ENCODE measurements at regions not wholly inside any gene's neighbourhood (a gene's known extent, or its start where the extent isn't known, plus 50 kb on each side); places are given as distances from the start of the nearest gene placed in this dataset.

GRCh38 chr13:53807251-53807834, 778.7 kb downstream of the OLFM4 start:
- Histone ChIP-seq H4K20me1 (ENCODE audit: insufficient read depth, low read length) (no peaks in the 10 kb centered on the region), H3K36me3 (replicated peaks in 1 of 2; ENCODE audit: control insufficient read depth in 1 of 2, insufficient read depth in 2 of 2, low read length in 2 of 2) (no peaks in the 10 kb centered on the region), H2AFZ (ENCODE audit: insufficient read depth, low read depth, low read length, poor library complexity, severe bottlenecking) (no peak overlapping the region), H3K4me3 (replicated peaks in 1 of 3; ENCODE audit: low read depth in 2 of 3, low read length in 3 of 3) (no peak overlapping the region), H3K79me2 (ENCODE audit: insufficient read depth, low read length) (no peaks in the 10 kb centered on the region), H3K27ac (ENCODE audit: low read depth in 1 of 2, low read length in 2 of 2) (no peak overlapping the region), H3K9me3 (replicated peaks in 1 of 2; ENCODE audit: control insufficient read depth in 1 of 2, insufficient read depth in 1 of 2, low read length in 2 of 2) (no peaks in the 10 kb centered on the region), H3K27me3 (ENCODE audit: control insufficient read depth in 2 of 2, insufficient read depth in 2 of 2, low read length in 2 of 2) (no peaks in the 10 kb centered on the region), H3K9ac (ENCODE audit: insufficient read depth, low read length, poor library complexity, severe bottlenecking) (no peak overlapping the region), H3K4me1 (ENCODE audit: control insufficient read depth in 1 of 2, insufficient read depth in 2 of 2, low read length in 2 of 2) (no peaks in the 10 kb centered on the region), H3K4me2 (replicated peaks; ENCODE audit: extremely low read depth, low read length, poor library complexity, severe bottlenecking) (no peak overlapping the region)
- Mint-ChIP-seq H3K27ac (no peak overlapping the region), H3K36me3 (no peaks in the 10 kb centered on the region), H3K9me3 (peaks cover 0 to 3% (median 0%) of the 10 kb centered on the region in 7 donors), H3K4me1 (no peaks in the 10 kb centered on the region), H3K27me3 (ENCODE audit: low read depth in 3 of 3) (peaks cover 0 to 1% (median 0%) of the 10 kb centered on the region in 3 donors), H3K4me3 (no peak overlapping the region)
- DNase-seq, result no peak
- intact Hi-C loops (cut with micrococcal nuclease), result no loop called here
- WGBS (ENCODE audit: insufficient coverage), result no CpG with 5 or more reads among the region's 3 CpGs
- TF ChIP-seq, protein P1, sequence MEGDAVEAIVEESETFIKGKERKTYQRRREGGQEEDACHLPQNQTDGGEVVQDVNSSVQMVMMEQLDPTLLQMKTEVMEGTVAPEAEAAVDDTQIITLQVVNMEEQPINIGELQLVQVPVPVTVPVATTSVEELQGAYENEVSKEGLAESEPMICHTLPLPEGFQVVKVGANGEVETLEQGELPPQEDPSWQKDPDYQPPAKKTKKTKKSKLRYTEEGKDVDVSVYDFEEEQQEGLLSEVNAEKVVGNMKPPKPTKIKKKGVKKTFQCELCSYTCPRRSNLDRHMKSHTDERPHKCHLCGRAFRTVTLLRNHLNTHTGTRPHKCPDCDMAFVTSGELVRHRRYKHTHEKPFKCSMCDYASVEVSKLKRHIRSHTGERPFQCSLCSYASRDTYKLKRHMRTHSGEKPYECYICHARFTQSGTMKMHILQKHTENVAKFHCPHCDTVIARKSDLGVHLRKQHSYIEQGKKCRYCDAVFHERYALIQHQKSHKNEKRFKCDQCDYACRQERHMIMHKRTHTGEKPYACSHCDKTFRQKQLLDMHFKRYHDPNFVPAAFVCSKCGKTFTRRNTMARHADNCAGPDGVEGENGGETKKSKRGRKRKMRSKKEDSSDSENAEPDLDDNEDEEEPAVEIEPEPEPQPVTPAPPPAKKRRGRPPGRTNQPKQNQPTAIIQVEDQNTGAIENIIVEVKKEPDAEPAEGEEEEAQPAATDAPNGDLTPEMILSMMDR (IDR thresholded peaks at IDR 0.05), result no peak

GRCh38 chr13:53821632-53822031, 793.0 kb downstream of the OLFM4 start:
- WGBS (ENCODE audit: insufficient coverage), result 90% methylated on average over 3 of the region's 10 CpGs
- Histone ChIP-seq H3K36me3 (replicated peaks in 1 of 2; ENCODE audit: control insufficient read depth in 1 of 2, insufficient read depth in 2 of 2, low read length in 2 of 2) (no peaks in the 10 kb centered on the region), H3K4me1 (ENCODE audit: control insufficient read depth in 1 of 2, insufficient read depth in 2 of 2, low read length in 2 of 2) (no peaks in the 10 kb centered on the region), H4K20me1 (ENCODE audit: insufficient read depth, low read length) (no peaks in the 10 kb centered on the region), H3K79me2 (ENCODE audit: insufficient read depth, low read length) (no peaks in the 10 kb centered on the region), H3K9ac (ENCODE audit: insufficient read depth, low read length, poor library complexity, severe bottlenecking) (no peak overlapping the region), H2AFZ (ENCODE audit: insufficient read depth, low read depth, low read length, poor library complexity, severe bottlenecking) (no peak overlapping the region), H3K27me3 (ENCODE audit: control insufficient read depth in 2 of 2, insufficient read depth in 2 of 2, low read length in 2 of 2) (no peaks in the 10 kb centered on the region), H3K4me2 (replicated peaks; ENCODE audit: extremely low read depth, low read length, poor library complexity, severe bottlenecking) (no peak overlapping the region), H3K27ac (ENCODE audit: low read depth in 1 of 2, low read length in 2 of 2) (no peak overlapping the region), H3K9me3 (replicated peaks in 1 of 2; ENCODE audit: control insufficient read depth in 1 of 2, insufficient read depth in 1 of 2, low read length in 2 of 2) (no peaks in the 10 kb centered on the region), H3K4me3 (replicated peaks in 1 of 3; ENCODE audit: low read depth in 2 of 3, low read length in 3 of 3) (no peak overlapping the region)
- Mint-ChIP-seq H3K4me1 (no peaks in the 10 kb centered on the region), H3K4me3 (no peak overlapping the region), H3K27me3 (ENCODE audit: low read depth in 3 of 3) (peaks cover 0 to 1% (median 0%) of the 10 kb centered on the region in 3 donors), H3K36me3 (no peaks in the 10 kb centered on the region), H3K9me3 (peaks cover 0 to 3% (median 0%) of the 10 kb centered on the region in 7 donors), H3K27ac (no peak overlapping the region)
- TF ChIP-seq, protein P1 (IDR thresholded peaks at IDR 0.05), result no peak
- intact Hi-C loops (cut with micrococcal nuclease), result no loop called here
- DNase-seq, result no peak
